Neural cell (in vitro differentiated cells): ENCODE measurements at regions not wholly inside any gene's neighbourhood (a gene's known extent, or its start where the extent isn't known, plus 50 kb on each side); places are given as distances from the start of the nearest gene placed in this dataset.

Experiments used
- H2AFZ ChIP-seq: fragments of 200-600, 300-800 bp; sonication (generic), shearing (Covaris generic); 2 replicates; pipeline ENCODE4 v1.6.0; 2014; ENCODE audit warnings: low read depth, mild to moderate bottlenecking, antibody characterized with exemption, low read length, moderate library complexity
- H3F3A ChIP-seq: fragments of 200-600 bp; shearing (Covaris generic); 2 replicates; pipeline ENCODE4 v1.6.1; 2016; ENCODE audit warnings: mild to moderate bottlenecking, moderate library complexity, mixed read lengths, antibody characterized with exemption, low read length; ENCODE audit not compliant: insufficient read depth, poor library complexity, severe bottlenecking
- H3K27ac ChIP-seq: fragments of 200-600, 300-800 bp; sonication (generic), shearing (Covaris generic); 2 replicates; pipeline ENCODE4 v1.5.1; 2014; ENCODE audit warnings: mild to moderate bottlenecking, low read length, moderate library complexity
- H3K27me3 ChIP-seq: fragments of 300-800, 200-600 bp; sonication (generic), shearing (Covaris generic); 2 replicates; pipeline ENCODE4 v1.6.0; 2014; ENCODE audit warnings: mild to moderate bottlenecking, low read depth, low read length, moderate library complexity; ENCODE audit not compliant: insufficient read depth
- H3K36me3 ChIP-seq: fragments of 300-800, 200-600 bp; sonication (generic), shearing (Covaris generic); 2 replicates; pipeline ENCODE4 v1.5.1; 2014; ENCODE audit warnings: mild to moderate bottlenecking, antibody characterized with exemption, low read length, moderate library complexity; ENCODE audit not compliant: insufficient read depth
- H3K4me2 ChIP-seq: fragments of 300-800, 200-600 bp; sonication (generic), shearing (Covaris generic); 2 replicates; pipeline ENCODE4 v1.6.0; 2014; ENCODE audit warnings: mild to moderate bottlenecking, low read length
- H3K4me3 ChIP-seq: fragments of 300-800, 200-600 bp; sonication (generic), shearing (Covaris generic); 2 replicates; pipeline ENCODE4 v1.5.1; 2014; ENCODE audit warnings: mild to moderate bottlenecking, low read length, moderate library complexity
- H3K79me2 ChIP-seq: fragments of 200-600 bp; shearing (Covaris generic); replicated peaks from 2 replicates; pipeline ENCODE4 v1.6.0; 2014; ENCODE audit warnings: mild to moderate bottlenecking, low read length, moderate library complexity; ENCODE audit not compliant: insufficient read depth
- H3K9ac ChIP-seq: fragments of 300-800, 200-600 bp; sonication (generic), shearing (Covaris generic); 2 replicates; pipeline ENCODE4 v1.6.1; 2016; ENCODE audit warnings: mild to moderate bottlenecking, low read length, mixed read lengths
- H3K9me2 ChIP-seq: fragments of 200-600 bp; shearing (Covaris generic); 2 replicates; pipeline ENCODE4 v1.6.1; 2016; ENCODE audit warnings: mild to moderate bottlenecking, low read length, mixed read lengths; ENCODE audit not compliant: insufficient read depth
- H3K9me3 ChIP-seq: fragments of 200-600, 300-800 bp; sonication (generic), shearing (Covaris generic); 2 replicates; pipeline ENCODE4 v1.6.1; 2016; ENCODE audit warnings: mild to moderate bottlenecking, mixed run types, low read length, moderate library complexity, mixed read lengths
- H4K20me1 ChIP-seq: fragments of 200-600 bp; shearing (Covaris generic); 2 replicates; pipeline ENCODE4 v1.6.1; 2016; ENCODE audit warnings: mild to moderate bottlenecking, mixed run types; ENCODE audit not compliant: insufficient read depth
- EP300 ChIP-seq: fragments of 450-650 bp; conservative IDR thresholded peaks from 2 replicates; pipeline ENCODE4 v1.6.1; 2014; ENCODE audit warnings: antibody characterized with exemption, mild to moderate bottlenecking, moderate library complexity; ENCODE audit not compliant: poor library complexity, severe bottlenecking
- EZH2 ChIP-seq: fragments of 200-600, 300-800 bp; shearing (Covaris generic), sonication (generic); IDR thresholded peaks from 2 replicates; pipeline ENCODE4 v1.6.1; 2014; ENCODE audit warnings: antibody characterized with exemption, low read length, borderline replicate concordance, mild to moderate bottlenecking; ENCODE audit not compliant: insufficient read depth, poor library complexity, severe bottlenecking
- MXI1 ChIP-seq: fragments of 450-650 bp; conservative IDR thresholded peaks from 2 replicates; pipeline ENCODE4 v1.6.1; 2014; ENCODE audit warnings: antibody characterized with exemption, mild to moderate bottlenecking; ENCODE audit not compliant: poor library complexity, severe bottlenecking
- POLR2AphosphoS5 ChIP-seq: IDR thresholded peaks from 2 replicates; pipeline ENCODE4 v1.6.1; 2012
- RAD21 ChIP-seq: fragments of 450-650 bp; conservative IDR thresholded peaks from 2 replicates; pipeline ENCODE4 v1.6.1; 2014; ENCODE audit warnings: antibody characterized with exemption, mild to moderate bottlenecking, moderate library complexity
- SMC3 ChIP-seq: fragments of 450-650 bp; conservative IDR thresholded peaks from 2 replicates; pipeline ENCODE4 v1.6.1; 2014; ENCODE audit warnings: antibody characterized with exemption, mild to moderate bottlenecking, moderate library complexity; ENCODE audit not compliant: poor library complexity
- TAF1 ChIP-seq: IDR thresholded peaks from 2 replicates; pipeline ENCODE4 v1.6.1; 2012; ENCODE audit warnings: low read depth
- TF ChIP-seq, protein P1 (sequence below): fragments of 450-650 bp; IDR thresholded peaks from 2 replicates; pipeline ENCODE4 v1.5.1; 2014; ENCODE audit warnings: antibody characterized with exemption, mild to moderate bottlenecking, moderate library complexity; ENCODE audit not compliant: poor library complexity, severe bottlenecking
- TF ChIP-seq, protein P2 (sequence below): IDR thresholded peaks from 2 replicates; pipeline ENCODE4 v1.6.1; 2012; ENCODE audit warnings: borderline replicate concordance

DNA sequence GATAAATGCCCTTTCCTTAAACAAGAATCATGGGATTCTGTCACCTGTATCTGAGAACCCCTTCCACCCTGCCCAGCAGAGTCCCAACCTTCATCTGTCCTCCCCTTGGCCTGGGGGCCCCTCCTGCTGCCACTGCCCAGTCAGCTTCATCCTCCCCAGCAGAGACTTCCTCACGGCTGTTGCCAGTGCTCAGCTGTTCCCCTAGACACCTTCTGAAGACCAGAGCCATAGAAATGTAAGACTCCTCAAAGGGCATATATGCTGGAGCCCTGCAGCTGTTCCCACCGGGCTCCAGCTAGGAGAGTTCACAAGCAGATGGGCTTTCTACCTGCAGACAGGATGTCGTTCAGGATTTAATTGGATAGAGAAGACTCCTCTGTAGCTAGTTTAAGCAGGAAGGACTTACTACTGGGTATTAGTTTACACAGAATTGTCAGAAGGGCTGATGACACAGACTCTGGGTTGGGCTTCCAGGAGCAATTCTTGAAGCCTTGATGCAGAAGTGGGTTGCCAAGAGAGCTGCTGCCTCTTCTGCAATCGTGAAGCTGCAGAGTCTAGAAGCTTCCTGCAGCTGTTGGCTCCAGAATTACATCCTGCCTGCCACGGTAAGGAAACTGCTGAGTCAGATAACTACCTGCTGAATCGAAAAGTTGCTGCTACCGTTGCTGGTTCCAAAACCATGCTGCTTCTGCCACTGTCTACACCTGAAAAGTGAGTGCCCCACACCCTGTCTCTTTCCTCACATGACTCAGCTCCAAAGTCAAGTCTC is 57.1 kb upstream of the MLN start:
- no peaks in the 10 kb centered on the region for H3K9me3 ChIP-seq
- no peaks in the 10 kb centered on the region for H3K27me3 ChIP-seq
- H3F3A ChIP-seq: no peaks in the 10 kb centered on the region
- H3K4me2 ChIP-seq: no peak overlapping the region
- H3K4me3 ChIP-seq: no peak overlapping the region
- no peaks in the 10 kb centered on the region for H3K9me2 ChIP-seq
- H2AFZ ChIP-seq: no peak overlapping the region
- H3K9ac ChIP-seq: no peak overlapping the region
- TF ChIP-seq, protein P1, sequence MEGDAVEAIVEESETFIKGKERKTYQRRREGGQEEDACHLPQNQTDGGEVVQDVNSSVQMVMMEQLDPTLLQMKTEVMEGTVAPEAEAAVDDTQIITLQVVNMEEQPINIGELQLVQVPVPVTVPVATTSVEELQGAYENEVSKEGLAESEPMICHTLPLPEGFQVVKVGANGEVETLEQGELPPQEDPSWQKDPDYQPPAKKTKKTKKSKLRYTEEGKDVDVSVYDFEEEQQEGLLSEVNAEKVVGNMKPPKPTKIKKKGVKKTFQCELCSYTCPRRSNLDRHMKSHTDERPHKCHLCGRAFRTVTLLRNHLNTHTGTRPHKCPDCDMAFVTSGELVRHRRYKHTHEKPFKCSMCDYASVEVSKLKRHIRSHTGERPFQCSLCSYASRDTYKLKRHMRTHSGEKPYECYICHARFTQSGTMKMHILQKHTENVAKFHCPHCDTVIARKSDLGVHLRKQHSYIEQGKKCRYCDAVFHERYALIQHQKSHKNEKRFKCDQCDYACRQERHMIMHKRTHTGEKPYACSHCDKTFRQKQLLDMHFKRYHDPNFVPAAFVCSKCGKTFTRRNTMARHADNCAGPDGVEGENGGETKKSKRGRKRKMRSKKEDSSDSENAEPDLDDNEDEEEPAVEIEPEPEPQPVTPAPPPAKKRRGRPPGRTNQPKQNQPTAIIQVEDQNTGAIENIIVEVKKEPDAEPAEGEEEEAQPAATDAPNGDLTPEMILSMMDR: no peak
- TF ChIP-seq EZH2: no peak
- H3K27ac ChIP-seq: no peak overlapping the region
- no peaks in the 10 kb centered on the region for H4K20me1 ChIP-seq
- H3K79me2 ChIP-seq: no peaks in the 10 kb centered on the region
- no peaks in the 10 kb centered on the region for H3K36me3 ChIP-seq

DNA sequence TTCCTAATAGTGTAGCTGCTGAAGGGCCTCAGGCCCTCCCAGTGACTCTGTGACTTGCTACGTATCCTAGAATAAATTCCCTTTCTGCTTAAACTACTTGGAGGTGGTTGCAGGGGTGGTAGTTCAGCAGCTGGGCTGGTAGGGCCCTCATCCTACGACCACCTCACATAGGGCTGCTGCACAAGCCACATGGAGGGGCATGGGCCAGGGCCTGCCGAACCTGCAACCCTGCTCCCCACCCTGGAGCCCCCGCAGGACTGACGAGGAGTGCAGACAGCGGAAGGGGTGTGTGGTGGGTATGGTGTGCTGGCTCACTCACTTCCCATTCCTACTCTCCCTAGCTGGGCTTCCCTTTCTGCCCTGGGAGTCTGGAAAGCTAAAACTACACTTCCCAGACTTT is 56.2 kb upstream of the MLN start:
- no peak overlapping the region for H3K9ac ChIP-seq
- no peaks in the 10 kb centered on the region for H3K9me3 ChIP-seq
- H3F3A ChIP-seq: no peaks in the 10 kb centered on the region
- no peak overlapping the region for H3K4me2 ChIP-seq
- H3K27ac ChIP-seq: no peak overlapping the region
- H4K20me1 ChIP-seq: no peaks in the 10 kb centered on the region
- H3K4me3 ChIP-seq: no peak overlapping the region
- no peaks in the 10 kb centered on the region for H3K27me3 ChIP-seq
- H3K36me3 ChIP-seq: no peaks in the 10 kb centered on the region
- H2AFZ ChIP-seq: no peak overlapping the region
- no peaks in the 10 kb centered on the region for H3K79me2 ChIP-seq
- TF ChIP-seq EP300: no peak
- TF ChIP-seq, protein P1: no peak
- TF ChIP-seq MXI1: no peak
- TF ChIP-seq RAD21: no peak
- TF ChIP-seq, protein P2, sequence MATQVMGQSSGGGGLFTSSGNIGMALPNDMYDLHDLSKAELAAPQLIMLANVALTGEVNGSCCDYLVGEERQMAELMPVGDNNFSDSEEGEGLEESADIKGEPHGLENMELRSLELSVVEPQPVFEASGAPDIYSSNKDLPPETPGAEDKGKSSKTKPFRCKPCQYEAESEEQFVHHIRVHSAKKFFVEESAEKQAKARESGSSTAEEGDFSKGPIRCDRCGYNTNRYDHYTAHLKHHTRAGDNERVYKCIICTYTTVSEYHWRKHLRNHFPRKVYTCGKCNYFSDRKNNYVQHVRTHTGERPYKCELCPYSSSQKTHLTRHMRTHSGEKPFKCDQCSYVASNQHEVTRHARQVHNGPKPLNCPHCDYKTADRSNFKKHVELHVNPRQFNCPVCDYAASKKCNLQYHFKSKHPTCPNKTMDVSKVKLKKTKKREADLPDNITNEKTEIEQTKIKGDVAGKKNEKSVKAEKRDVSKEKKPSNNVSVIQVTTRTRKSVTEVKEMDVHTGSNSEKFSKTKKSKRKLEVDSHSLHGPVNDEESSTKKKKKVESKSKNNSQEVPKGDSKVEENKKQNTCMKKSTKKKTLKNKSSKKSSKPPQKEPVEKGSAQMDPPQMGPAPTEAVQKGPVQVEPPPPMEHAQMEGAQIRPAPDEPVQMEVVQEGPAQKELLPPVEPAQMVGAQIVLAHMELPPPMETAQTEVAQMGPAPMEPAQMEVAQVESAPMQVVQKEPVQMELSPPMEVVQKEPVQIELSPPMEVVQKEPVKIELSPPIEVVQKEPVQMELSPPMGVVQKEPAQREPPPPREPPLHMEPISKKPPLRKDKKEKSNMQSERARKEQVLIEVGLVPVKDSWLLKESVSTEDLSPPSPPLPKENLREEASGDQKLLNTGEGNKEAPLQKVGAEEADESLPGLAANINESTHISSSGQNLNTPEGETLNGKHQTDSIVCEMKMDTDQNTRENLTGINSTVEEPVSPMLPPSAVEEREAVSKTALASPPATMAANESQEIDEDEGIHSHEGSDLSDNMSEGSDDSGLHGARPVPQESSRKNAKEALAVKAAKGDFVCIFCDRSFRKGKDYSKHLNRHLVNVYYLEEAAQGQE: no peak
- TF ChIP-seq TAF1: no peak
- TF ChIP-seq EZH2: no peak
- TF ChIP-seq SMC3: no peak
- no peak for TF ChIP-seq POLR2AphosphoS5
- H3K9me2 ChIP-seq: no peaks in the 10 kb centered on the region
